ENCODE measurements at regions not wholly inside any gene's neighbourhood (a gene's known extent, or its start where the extent isn't known, plus 50 kb on each side); places are given as distances from the start of the nearest gene placed in this dataset.

GRCh38 chr9:80561526-80561925, 989.8 kb downstream of the TLE4 start:
- H3K9ac ChIP-seq (ENCODE audit: control insufficient read depth, insufficient read depth, low read length), result no peak overlapping the region
- no peaks in the 10 kb centered on the region for H3K27me3 ChIP-seq (replicated peaks in 1 of 2; ENCODE audit: control insufficient read depth in 2 of 2, insufficient read depth in 2 of 2, low read length in 1 of 2)
- WGBS (ENCODE audit: insufficient coverage, insufficient replicate concordance, low lambda C conversion rate, missing lambda C conversion rate), result 25% methylated on average over 2 of the region's 2 CpGs
- FAIRE-seq, result no peak
- in situ Hi-C loops (cut with MboI) (no loop called here), intact Hi-C loops (cut with micrococcal nuclease; ENCODE audit: unreplicated experiment) (no loop called here)
- no peak overlapping the region for H2AFZ ChIP-seq (ENCODE audit: control insufficient read depth, low read depth, low read length)
- H3K4me3 ChIP-seq, result no peak overlapping the region
- H3K79me2 ChIP-seq (ENCODE audit: control insufficient read depth, insufficient read depth, low read length), result no peaks in the 10 kb centered on the region
- ChIA-PET RAD21 (ENCODE audit: unreplicated experiment) (no interaction called here), CTCF (interaction anchor here (1.2 kb wide), 1 partner anchor 9 kb away, joined by 3 read pairs; no protein-coding TSS in a partner anchor), SMC1A (ENCODE audit: uncharacterized antibody, unreplicated experiment) (no interaction called here), POLR2A (no interaction called here)
- H3K4me1 ChIP-seq (ENCODE audit: control insufficient read depth, insufficient read depth, low read length), result no peaks in the 10 kb centered on the region
- ATAC-seq, result no peak
- H3K36me3 ChIP-seq (ENCODE audit: control insufficient read depth in 2 of 2, insufficient read depth in 2 of 2, low read length in 1 of 2), result no peaks in the 10 kb centered on the region
- no peak overlapping the region for H3K4me2 ChIP-seq (ENCODE audit: control insufficient read depth, insufficient read depth)
- no peaks in the 10 kb centered on the region for H3K9me3 ChIP-seq (replicated peaks; ENCODE audit: control insufficient read depth, insufficient read depth, low read length)
- DNase-seq (ENCODE audit: low read depth, low spot score), result no peak
- no peak overlapping the region for H3K27ac ChIP-seq (ENCODE audit: control insufficient read depth, insufficient read depth)
- no TSS peak for BruUV-seq (replicated peaks)
- no peak for TF ChIP-seq SREBF2 (IDR thresholded peaks at IDR 0.05; ENCODE audit: low read length)
- no peak for TF ChIP-seq BCL3 (IDR thresholded peaks at IDR 0.05; ENCODE audit: borderline replicate concordance, insufficient read depth, low read depth, low read length, poor library complexity, severe bottlenecking)
- TF ChIP-seq NKRF (conservative IDR thresholded peaks at IDR 0.05), result no peak
- TF ChIP-seq ZNF384 (IDR thresholded peaks at IDR 0.05; ENCODE audit: borderline replicate concordance, low read depth, low read length), result no peak
- no peak for TF ChIP-seq ZNF622 (IDR thresholded peaks at IDR 0.05)
- TF ChIP-seq TBL1XR1 (IDR thresholded peaks at IDR 0.05; ENCODE audit: low read depth, low read length), result no peak
- no peak for TF ChIP-seq IRF4 (IDR thresholded peaks at IDR 0.05; ENCODE audit: low read depth, low read length)
- TF ChIP-seq IRF5 (IDR thresholded peaks at IDR 0.05; ENCODE audit: borderline replicate concordance), result no peak
- H4K20me1 ChIP-seq (ENCODE audit: control insufficient read depth, insufficient read depth), result no peaks in the 10 kb centered on the region

All from GM12878 (cell line).